NCI-H226 (cell line): ENCODE measurements at regions not wholly inside any gene's neighbourhood (a gene's known extent, or its start where the extent isn't known, plus 50 kb on each side); places are given as distances from the start of the nearest gene placed in this dataset.
A peak's percentile ranks its signal among the peaks of the same experiment; 100 is the strongest.
"Not testable (repeated sequence)": the region's sequence is repeated elsewhere in the genome, so short reads cannot be mapped to it uniquely, and the experiment has no call there.

Experiments used
- DNase-seq: peaks from one replicate; pipeline ENCODE4 v3.0.0-alpha.2; 2015

GRCh38 chr7:93739424-93739823 is 151.1 kb downstream of the TFPI2 start:
- DNase-seq: no peak

GRCh38 chr7:93737953-93738352 is 152.6 kb downstream of the TFPI2 start:
- no peak for DNase-seq

DNA sequence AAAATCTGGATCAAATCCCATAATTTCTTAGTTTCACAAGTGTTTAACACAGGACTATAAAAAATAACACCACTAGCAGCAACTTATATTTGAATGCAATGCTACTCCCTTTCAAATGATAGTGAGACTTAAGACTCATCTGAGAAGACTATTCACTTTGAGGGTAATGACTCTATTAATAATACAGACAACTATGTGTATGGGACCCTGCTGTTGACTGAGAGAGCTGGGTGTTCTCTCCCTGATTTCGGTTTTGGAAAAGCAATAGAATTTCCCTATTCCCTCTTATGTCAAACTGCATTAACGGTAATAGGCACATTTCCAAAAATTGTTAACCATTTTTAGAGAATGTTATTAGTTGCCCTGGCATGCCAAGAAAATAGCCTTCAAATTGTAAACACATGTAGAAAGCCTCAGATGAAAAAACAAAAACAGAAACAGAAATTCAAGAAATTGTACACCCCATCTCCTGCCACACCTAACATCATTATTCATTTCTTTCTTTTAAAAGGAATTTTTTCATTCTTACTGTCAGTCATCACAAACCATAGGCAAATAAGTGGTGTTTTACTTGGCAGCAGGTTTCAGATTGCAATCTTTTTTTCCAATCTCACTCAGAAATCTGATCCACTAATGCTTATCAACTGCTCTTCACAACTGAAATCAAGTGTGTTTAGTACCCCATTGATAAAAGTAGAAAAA is 153.7 kb downstream of the TFPI2 start:
- DNase-seq: no peak

GRCh38 chr7:93728292-93728691 is 153.8 kb upstream of the CALCR start:
- peak; percentile 46 for DNase-seq

DNA sequence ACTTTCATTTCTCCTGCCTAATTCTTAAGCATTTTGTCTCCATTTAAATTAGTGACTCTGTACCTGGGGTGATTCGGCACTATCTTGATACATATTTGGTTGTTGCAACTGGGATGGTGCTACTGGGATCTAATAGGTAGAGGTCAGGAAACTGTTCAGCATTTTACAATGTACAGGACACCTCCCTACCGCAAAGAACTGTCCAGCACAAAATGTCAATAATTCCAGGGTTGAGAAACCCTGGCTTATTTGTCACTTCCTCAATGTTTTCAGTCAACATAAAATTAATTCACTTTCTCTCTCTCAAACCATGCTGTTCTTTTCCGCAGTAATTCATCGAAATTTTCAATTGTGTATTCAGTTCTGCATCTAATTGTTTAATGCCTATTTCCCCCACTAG is 151.4 kb upstream of the CALCR start:
- no peak for DNase-seq

GRCh38 chr7:93723424-93724124 is 149.1 kb upstream of the CALCR start:
- DNase-seq: no peak

- DNase-seq: no peak
Observed at GRCh38 chr7:93720106-93720505, 145.6 kb upstream of the CALCR start.

DNA sequence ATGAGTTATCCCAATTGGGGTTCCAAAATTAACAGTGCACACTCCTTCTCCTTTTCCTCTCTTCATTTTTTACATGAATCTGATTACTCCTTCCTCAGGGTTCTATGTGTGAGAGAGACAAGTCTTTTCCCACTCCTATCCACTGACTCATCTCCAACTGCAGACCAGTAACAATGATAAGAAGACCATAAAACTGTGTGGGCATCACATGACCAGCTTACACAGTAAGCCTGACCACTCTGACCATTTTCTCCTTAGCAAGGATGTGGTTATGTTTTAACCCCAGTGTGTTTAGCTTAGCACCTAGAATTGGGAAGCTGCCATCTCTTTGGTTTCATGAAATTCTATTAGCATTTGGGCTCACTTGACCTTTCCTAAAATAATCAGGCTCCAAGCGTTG is 145.0 kb upstream of the CALCR start:
- DNase-seq: peak; percentile 95

DNA sequence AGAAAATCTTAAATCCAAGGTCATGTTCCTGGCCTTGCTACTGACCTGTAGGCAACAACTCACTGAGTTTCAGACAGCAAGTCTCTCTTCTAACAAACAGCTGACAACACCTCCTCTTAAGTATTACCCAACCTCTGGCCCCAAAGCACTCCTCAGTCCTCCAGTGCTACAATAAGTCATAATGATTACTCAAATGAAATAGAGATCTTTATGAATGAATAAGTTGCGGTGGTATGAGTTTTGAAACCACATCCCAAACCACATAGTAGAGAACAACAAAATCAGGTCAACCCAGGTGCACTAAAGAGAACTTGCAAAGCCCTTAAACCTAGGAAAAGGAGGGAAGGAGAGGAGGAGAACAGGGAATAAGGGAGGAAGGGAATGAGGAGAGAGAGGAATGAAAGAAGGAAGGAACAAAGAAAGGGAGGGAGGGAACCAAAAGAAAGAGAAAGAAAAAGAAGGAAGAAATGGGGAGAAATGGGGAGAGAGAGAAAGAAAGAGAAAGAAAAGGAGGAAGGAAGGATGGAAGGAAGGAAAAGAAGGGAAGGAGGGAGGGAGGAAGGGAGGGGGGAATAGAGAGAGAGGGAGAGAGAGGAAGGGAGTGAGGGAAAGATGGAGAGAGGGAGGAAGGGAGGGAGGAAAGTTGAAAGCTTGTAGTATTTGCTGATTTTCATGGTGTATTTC is 142.8 kb upstream of the CALCR start:
- peak; percentile 64 for DNase-seq

DNA sequence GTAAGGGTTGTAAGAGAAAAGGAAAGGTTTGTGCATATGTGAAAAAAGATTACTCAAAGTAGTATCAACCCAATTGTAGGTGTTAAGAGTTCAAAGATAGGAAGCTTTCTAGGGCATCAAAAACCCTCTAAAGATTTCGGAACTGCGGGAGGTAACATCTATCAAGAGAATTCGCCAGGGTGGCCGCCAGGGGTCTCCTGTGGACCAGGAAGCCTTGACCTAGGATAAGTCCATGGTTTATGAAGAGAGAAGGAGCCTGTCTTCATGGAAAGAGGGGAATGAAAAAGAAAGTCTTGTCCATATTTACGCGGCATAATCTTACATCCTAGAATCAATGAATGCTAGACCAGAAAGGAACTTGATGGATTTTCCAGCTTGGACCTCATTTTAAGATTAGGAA is 140.7 kb upstream of the CALCR start:
- DNase-seq: no peak

- no peak for DNase-seq
Observed at GRCh38 chr7:93711926-93712325, 137.4 kb upstream of the CALCR start.

GRCh38 chr7:93708255-93708654 is 133.7 kb upstream of the CALCR start:
- DNase-seq: not testable (repeated sequence)

- DNase-seq: no peak
Observed at GRCh38 chr7:93707249-93707648, 132.7 kb upstream of the CALCR start.

- DNase-seq: not testable (repeated sequence)
Observed at GRCh38 chr7:93706162-93706561, 131.6 kb upstream of the CALCR start.

- DNase-seq: no peak
Observed at GRCh38 chr7:93704217-93704616, 129.7 kb upstream of the CALCR start.

DNA sequence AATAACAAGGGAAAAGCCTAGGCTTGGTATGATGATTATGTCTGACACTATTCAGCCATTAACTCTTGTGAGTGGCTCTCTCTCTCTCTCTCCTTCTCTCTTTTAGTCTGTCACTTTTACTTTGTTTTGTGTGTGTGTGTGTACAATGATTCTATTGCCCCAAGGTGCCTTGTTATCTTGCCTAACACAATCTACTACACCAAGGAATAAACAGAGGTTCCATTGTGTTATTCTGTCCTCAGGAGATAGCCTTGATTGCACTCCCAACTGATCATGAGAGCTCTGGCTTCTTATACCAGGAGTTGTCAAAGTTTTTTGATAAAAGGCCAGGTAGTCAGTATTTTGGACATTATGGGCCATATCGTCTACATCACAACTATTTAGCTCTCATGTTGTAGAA is 123.4 kb upstream of the CALCR start:
- DNase-seq: no peak

- no peak for DNase-seq
Observed at GRCh38 chr7:93693796-93694195, 119.3 kb upstream of the CALCR start.

DNA sequence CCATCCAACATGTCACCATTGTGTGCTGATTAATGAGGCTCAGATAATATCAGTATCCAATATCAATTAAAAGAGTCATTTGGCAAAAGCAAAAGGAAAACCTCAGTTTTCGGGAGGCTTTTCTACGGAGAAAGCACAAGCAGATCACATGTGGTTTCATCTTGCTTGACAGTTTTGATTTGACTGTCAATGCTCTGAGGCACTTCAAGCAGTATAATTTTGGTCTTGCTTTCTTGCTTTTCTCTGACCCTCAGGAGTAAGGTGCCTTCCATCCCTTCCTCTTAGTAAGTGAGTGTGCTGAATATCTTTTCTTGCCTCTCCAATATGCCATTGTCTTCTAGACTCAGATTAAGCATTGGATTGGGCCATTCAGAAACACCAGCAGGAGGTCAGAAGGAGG is 115.5 kb upstream of the CALCR start:
- no peak for DNase-seq

GRCh38 chr7:93678185-93678584 is 103.7 kb upstream of the CALCR start:
- DNase-seq: no peak

DNA sequence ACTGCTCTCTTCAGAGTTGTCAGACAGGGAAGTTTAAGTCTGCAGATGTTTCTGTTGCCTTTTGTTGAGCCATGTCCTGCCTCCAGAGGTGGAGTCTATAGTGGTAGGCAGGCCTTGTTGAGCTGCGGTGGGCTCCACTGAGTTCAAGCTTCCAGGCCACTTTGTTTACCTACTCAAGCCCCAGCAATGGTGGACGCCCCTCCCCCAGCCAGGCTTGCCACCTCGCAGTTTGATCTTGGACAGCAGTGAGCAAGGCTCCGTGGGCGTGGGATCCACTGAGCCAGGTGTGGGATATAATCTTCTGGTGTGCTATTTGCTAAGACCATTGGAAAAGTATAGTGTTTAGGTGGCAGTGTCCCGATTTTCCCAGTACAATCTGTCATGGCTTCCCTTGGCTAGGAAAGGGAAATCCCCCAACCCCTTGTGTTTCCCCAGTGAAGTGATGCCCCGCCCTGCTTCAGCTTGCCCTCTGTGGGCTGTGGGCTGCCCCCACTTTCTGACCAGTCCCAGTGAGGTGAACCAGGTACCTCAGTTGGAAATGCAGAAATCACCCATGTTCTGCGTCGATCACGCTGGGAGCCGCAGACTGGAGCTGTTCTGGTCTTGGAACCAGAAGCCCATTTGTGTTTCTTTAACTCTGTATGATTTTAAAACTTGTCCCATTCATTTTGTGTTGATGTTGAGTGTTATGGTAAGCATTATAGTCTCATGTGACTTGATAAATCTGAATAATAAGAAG is 89.2 kb upstream of the CALCR start:
- DNase-seq: no peak

DNA sequence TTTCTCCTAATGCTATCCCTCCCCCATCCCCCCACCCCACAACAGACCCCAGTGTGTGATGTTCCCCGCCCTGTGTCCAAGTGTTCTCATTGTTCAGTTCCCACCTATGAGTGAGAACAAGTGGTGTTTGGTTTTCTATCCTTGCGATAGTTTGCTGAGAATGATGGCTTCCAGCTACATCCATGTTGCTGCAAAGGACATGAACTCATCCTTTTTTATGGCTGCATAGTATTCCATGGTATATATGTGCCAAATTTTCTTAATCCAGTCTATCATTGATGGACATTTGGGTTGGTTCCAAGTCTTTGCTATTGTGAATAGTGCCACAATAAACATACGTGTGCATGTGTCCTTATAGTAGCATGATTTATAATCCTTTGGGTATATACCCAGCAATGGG is 83.6 kb upstream of the CALCR start:
- DNase-seq: not testable (repeated sequence)

DNA sequence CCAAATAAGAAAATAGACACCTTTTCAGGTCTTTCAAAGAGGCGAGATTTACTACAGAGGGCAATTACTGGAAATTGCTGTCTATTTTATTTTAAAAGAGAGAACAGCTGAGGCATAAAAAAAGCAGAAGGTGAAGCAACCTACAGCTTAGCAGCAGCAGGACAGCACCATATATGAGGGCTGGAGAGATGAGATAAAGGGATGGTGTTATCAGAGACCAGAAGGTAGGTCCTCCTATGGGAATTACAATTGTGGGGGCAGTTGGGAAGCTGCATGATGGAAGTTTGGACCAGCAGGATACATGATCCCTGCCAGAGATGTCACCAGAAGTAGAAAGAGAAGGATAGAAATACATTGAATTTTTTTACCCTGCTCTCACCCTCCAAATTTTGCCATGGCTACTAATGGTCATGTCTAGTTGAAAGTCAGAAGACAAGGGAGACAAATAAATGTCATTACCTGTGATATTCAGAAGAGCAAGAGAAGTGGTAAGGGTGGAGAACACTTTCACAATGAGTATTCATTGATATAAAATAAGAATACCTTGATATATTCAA is 77.2 kb upstream of the CALCR start:
- DNase-seq: no peak

- DNase-seq: no peak
Observed at GRCh38 chr7:93646538-93646937, 72.0 kb upstream of the CALCR start.
